PC-3 (cell line): ENCODE measurements at regions not wholly inside any gene's neighbourhood (a gene's known extent, or its start where the extent isn't known, plus 50 kb on each side); places are given as distances from the start of the nearest gene placed in this dataset.

Experiments
- CTCF ChIP-seq: fragments of 300-600 bp; sonication (generic); conservative IDR thresholded peaks from 2 replicates; pipeline ENCODE4 v1.5.1; 2017; ENCODE audit warnings: antibody characterized with exemption, low read depth, mild to moderate bottlenecking, low read length
- EZH2 ChIP-seq: fragments of 300-600 bp; sonication (generic); IDR thresholded peaks from one replicate; pipeline ENCODE4 v1.6.1; 2017; ENCODE audit warnings: antibody characterized with exemption, mild to moderate bottlenecking, low read length; ENCODE audit not compliant: unreplicated experiment

GRCh38 chr12:74321381-74321780, 216.3 kb upstream of the ATXN7L3B start:
- TF ChIP-seq CTCF (no peak), EZH2 (no peak)
